Liver (tissue), 8 donors: ENCODE measurements at regions not wholly inside any gene's neighbourhood (a gene's known extent, or its start where the extent isn't known, plus 50 kb on each side); places are given as distances from the start of the nearest gene placed in this dataset.

Source experiments
- DNase-seq: peaks from one replicate; pipeline ENCODE4 v3.0.0-alpha.2; 2017; ENCODE audit warnings: low spot score
- H3K27ac ChIP-seq, 2 donors: one replicate each; pipeline ENCODE4 v1.7.0; 2013; ENCODE audit warnings: inconsistent platforms in 2 of 2, low read length in 2 of 2, control low read depth in 1 of 2, low read depth in 1 of 2, mild to moderate bottlenecking in 1 of 2
- H3K27me3 ChIP-seq, 4 donors: one replicate each; pipeline versions ENCODE4 v1.6.1 to v1.7.0; 2013; ENCODE audit warnings: low read length in 3 of 4, inconsistent platforms in 1 of 4, mild to moderate bottlenecking in 1 of 4, moderate library complexity in 1 of 4; ENCODE audit not compliant: control insufficient read depth in 4 of 4, insufficient read depth in 4 of 4
- H3K36me3 ChIP-seq, 4 donors: one replicate each; pipeline versions ENCODE4 v1.6.1 to v1.7.0; 2013; ENCODE audit warnings: low read length in 3 of 4, mild to moderate bottlenecking in 3 of 4, low read depth in 1 of 4, moderate library complexity in 1 of 4; ENCODE audit not compliant: control insufficient read depth in 4 of 4, insufficient read depth in 3 of 4
- H3K4me1 ChIP-seq, 4 donors: one replicate each; pipeline versions ENCODE4 v1.6.1 to v1.7.0; 2013; ENCODE audit warnings: low read length in 3 of 4, mild to moderate bottlenecking in 3 of 4, moderate library complexity in 1 of 4; ENCODE audit not compliant: control insufficient read depth in 4 of 4, insufficient read depth in 4 of 4
- H3K4me3 ChIP-seq, 3 donors: one replicate each; pipeline versions ENCODE4 v1.6.1 to v1.7.0; 2013; ENCODE audit warnings: low read length in 3 of 3, control low read depth in 1 of 3, low read depth in 1 of 3, mild to moderate bottlenecking in 1 of 3
- H3K9ac ChIP-seq, 2 donors: one replicate each; pipeline ENCODE4 v1.7.0; 2013; ENCODE audit warnings: low read length in 2 of 2, mild to moderate bottlenecking in 2 of 2, moderate library complexity in 2 of 2, control low read depth in 1 of 2, low read depth in 1 of 2
- H3K9me3 ChIP-seq, 4 donors: one replicate each; pipeline versions ENCODE4 v1.6.1 to v1.7.0; 2013; ENCODE audit warnings: low read length in 3 of 4; ENCODE audit not compliant: control insufficient read depth in 4 of 4
- CTCF ChIP-seq: fragments of 150-350 bp; IDR thresholded peaks from 2 replicates; pipeline ENCODE4 v1.5.1; 2017; ENCODE audit warnings: improper control_type of control experiment, low read depth, low read length; ENCODE audit not compliant: missing input control
- FOXA2 ChIP-seq: IDR thresholded peaks from 2 replicates; pipeline ENCODE4 v1.6.1; 2016; ENCODE audit warnings: antibody characterized with exemption
- GABPA ChIP-seq, 2 donors: IDR thresholded peaks in 1 of 2; conservative IDR thresholded peaks in 1 of 2; 2 replicates each; pipeline ENCODE4 v1.6.1; 2016; ENCODE audit warnings: antibody characterized with exemption in 2 of 2, mild to moderate bottlenecking in 1 of 2, moderate library complexity in 1 of 2
- HNF4A ChIP-seq, 2 donors: conservative IDR thresholded peaks; 2 replicates each; pipeline ENCODE4 v1.6.1; 2016; ENCODE audit warnings: antibody characterized with exemption in 2 of 2, mild to moderate bottlenecking in 2 of 2
- JUND ChIP-seq, 2 donors: IDR thresholded peaks; 2 replicates each; pipeline ENCODE4 v1.6.1; 2016; ENCODE audit warnings: antibody characterized with exemption in 2 of 2
- RAD21 ChIP-seq, 2 donors: IDR thresholded peaks; 2 replicates each; pipeline ENCODE4 v1.6.1; 2016; ENCODE audit warnings: antibody characterized with exemption in 2 of 2, mild to moderate bottlenecking in 2 of 2
- RXRA ChIP-seq, 2 donors: IDR thresholded peaks; 2 replicates each; pipeline ENCODE4 v1.6.1; 2017 to 2018; ENCODE audit warnings: antibody characterized with exemption in 2 of 2, mild to moderate bottlenecking in 1 of 2
- YY1 ChIP-seq: IDR thresholded peaks from 2 replicates; pipeline ENCODE4 v1.6.1; 2016; ENCODE audit warnings: antibody characterized with exemption, mild to moderate bottlenecking
- ZBTB33 ChIP-seq: IDR thresholded peaks from 2 replicates; pipeline ENCODE4 v1.6.1; 2016; ENCODE audit warnings: antibody characterized with exemption
- WGBS: extraction: QIAGEN DNeasy Blood & Tissue Kit; methylation state at CpG from one replicate; pipeline ENCODE4 v1.1.7; 2013; 5-methylcytosine and 5-hydroxymethylcytosine counted together
- TF ChIP-seq, protein P1 (sequence below): IDR thresholded peaks from 2 replicates; pipeline ENCODE4 v1.6.1; 2016; ENCODE audit warnings: antibody characterized with exemption
- TF ChIP-seq, protein P2 (sequence below): IDR thresholded peaks from 2 replicates; pipeline ENCODE4 v1.6.1; 2016; ENCODE audit warnings: antibody characterized with exemption, mild to moderate bottlenecking
- donor health status: healthy.
- donor health status: healthy.
- donor health status: healthy.
- donor health status: healthy.
- donor health status: healthy.

GRCh38 chr9:17967731-17968130, 388.9 kb downstream of the SH3GL2 start:
- no peak for DNase-seq
- Histone ChIP-seq H3K9me3 (no peaks in the 10 kb centered on the region), H3K27me3 (no peaks in the 10 kb centered on the region), H3K27ac (peak overlapping the region in 1 of 2 donors; percentile 39), H3K4me3 (no peak overlapping the region), H3K9ac (no peak overlapping the region), H3K4me1 (peaks cover 0 to 3% (median 0%) of the 10 kb centered on the region in 4 donors), H3K36me3 (no peaks in the 10 kb centered on the region)
- TF ChIP-seq HNF4A (conservative IDR thresholded peaks at IDR 0.05) (peak; percentile 74 to 81), RXRA (IDR thresholded peaks at IDR 0.05) (peak; percentile 18 to 56), JUND (IDR thresholded peaks at IDR 0.05) (no peak)
- 45% methylated on average over 3 of the region's 3 CpGs for WGBS

- TF ChIP-seq HNF4A (conservative IDR thresholded peaks at IDR 0.05): no peak
- TF ChIP-seq GABPA (IDR thresholded peaks at IDR 0.05 in 1 of 2, conservative IDR thresholded peaks at IDR 0.05 in 1 of 2): no peak
- TF ChIP-seq FOXA2: no peak
- TF ChIP-seq JUND (IDR thresholded peaks at IDR 0.05): no peak
- TF ChIP-seq, protein P1, sequence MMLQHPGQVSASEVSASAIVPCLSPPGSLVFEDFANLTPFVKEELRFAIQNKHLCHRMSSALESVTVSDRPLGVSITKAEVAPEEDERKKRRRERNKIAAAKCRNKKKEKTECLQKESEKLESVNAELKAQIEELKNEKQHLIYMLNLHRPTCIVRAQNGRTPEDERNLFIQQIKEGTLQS: no peak
- TF ChIP-seq CTCF: no peak
- TF ChIP-seq, protein P2, sequence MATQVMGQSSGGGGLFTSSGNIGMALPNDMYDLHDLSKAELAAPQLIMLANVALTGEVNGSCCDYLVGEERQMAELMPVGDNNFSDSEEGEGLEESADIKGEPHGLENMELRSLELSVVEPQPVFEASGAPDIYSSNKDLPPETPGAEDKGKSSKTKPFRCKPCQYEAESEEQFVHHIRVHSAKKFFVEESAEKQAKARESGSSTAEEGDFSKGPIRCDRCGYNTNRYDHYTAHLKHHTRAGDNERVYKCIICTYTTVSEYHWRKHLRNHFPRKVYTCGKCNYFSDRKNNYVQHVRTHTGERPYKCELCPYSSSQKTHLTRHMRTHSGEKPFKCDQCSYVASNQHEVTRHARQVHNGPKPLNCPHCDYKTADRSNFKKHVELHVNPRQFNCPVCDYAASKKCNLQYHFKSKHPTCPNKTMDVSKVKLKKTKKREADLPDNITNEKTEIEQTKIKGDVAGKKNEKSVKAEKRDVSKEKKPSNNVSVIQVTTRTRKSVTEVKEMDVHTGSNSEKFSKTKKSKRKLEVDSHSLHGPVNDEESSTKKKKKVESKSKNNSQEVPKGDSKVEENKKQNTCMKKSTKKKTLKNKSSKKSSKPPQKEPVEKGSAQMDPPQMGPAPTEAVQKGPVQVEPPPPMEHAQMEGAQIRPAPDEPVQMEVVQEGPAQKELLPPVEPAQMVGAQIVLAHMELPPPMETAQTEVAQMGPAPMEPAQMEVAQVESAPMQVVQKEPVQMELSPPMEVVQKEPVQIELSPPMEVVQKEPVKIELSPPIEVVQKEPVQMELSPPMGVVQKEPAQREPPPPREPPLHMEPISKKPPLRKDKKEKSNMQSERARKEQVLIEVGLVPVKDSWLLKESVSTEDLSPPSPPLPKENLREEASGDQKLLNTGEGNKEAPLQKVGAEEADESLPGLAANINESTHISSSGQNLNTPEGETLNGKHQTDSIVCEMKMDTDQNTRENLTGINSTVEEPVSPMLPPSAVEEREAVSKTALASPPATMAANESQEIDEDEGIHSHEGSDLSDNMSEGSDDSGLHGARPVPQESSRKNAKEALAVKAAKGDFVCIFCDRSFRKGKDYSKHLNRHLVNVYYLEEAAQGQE: no peak
- no peak for TF ChIP-seq RAD21 (IDR thresholded peaks at IDR 0.05)
- TF ChIP-seq YY1: no peak
- no peak for TF ChIP-seq ZBTB33
- Histone ChIP-seq H3K27me3 (no peaks in the 10 kb centered on the region), H3K4me1 (peaks cover 0 to 3% (median 0%) of the 10 kb centered on the region in 4 donors), H3K9me3 (no peaks in the 10 kb centered on the region), H3K27ac (no peak overlapping the region), H3K36me3 (no peaks in the 10 kb centered on the region), H3K4me3 (no peak overlapping the region), H3K9ac (no peak overlapping the region)
- 71% methylated on average over 1 of the region's 1 CpG for WGBS
- DNase-seq: no peak
These were observed 390.4 kb downstream of the SH3GL2 start for GRCh38 chr9:17969232-17969631.
